H1 (cell line): ENCODE measurements at regions not wholly inside any gene's neighbourhood (a gene's known extent, or its start where the extent isn't known, plus 50 kb on each side); places are given as distances from the start of the nearest gene placed in this dataset.

Experiments
- FOSL1 ChIP-seq: IDR thresholded peaks from 2 replicates; pipeline ENCODE4 v1.6.1; 2011; ENCODE audit warnings: mild to moderate bottlenecking, low read depth, low read length, moderate library complexity; ENCODE audit not compliant: insufficient read depth
- NANOG ChIP-seq: IDR thresholded peaks from 2 replicates; pipeline ENCODE4 v1.6.1; 2011; ENCODE audit warnings: low read length, low read depth, mild to moderate bottlenecking, inconsistent platforms; ENCODE audit not compliant: insufficient read depth, poor library complexity, severe bottlenecking
- POLR2AphosphoS5 ChIP-seq: IDR thresholded peaks from 2 replicates; pipeline ENCODE4 v1.6.1; 2011; ENCODE audit warnings: low read depth, low read length
- SIX5 ChIP-seq: IDR thresholded peaks from 2 replicates; pipeline ENCODE4 v1.6.1; 2011; ENCODE audit warnings: mild to moderate bottlenecking, low read depth, low read length
- TF ChIP-seq, protein P1 (sequence below): fragments of 300-600 bp; sonication (generic); IDR thresholded peaks from 2 replicates; pipeline ENCODE4 v1.7.1; 2012; ENCODE audit warnings: low read length, moderate library complexity, mild to moderate bottlenecking, inconsistent platforms; ENCODE audit not compliant: insufficient replicate concordance

DNA sequence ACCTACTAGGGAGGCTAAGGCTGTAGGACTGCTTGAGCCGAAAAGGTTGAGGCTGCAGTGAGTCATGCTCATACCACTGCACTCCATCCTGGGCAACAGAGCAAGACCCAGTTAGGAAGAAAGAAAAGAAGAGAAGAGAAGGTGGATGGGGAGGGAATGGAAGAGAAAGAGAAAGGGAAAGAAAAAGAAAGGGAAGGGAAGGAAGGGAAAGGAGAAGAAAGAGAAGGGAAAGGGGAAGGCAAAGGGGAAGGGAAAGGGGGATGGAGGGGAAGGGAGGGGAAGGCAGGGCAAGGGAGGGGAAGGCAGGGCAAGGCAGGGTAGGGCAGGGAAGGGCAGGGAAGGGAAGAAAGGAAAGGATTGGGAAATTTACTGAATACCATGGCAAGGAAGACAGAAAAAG is 157.0 kb downstream of the ACTL7B start (continued):
- TF ChIP-seq, protein P1, sequence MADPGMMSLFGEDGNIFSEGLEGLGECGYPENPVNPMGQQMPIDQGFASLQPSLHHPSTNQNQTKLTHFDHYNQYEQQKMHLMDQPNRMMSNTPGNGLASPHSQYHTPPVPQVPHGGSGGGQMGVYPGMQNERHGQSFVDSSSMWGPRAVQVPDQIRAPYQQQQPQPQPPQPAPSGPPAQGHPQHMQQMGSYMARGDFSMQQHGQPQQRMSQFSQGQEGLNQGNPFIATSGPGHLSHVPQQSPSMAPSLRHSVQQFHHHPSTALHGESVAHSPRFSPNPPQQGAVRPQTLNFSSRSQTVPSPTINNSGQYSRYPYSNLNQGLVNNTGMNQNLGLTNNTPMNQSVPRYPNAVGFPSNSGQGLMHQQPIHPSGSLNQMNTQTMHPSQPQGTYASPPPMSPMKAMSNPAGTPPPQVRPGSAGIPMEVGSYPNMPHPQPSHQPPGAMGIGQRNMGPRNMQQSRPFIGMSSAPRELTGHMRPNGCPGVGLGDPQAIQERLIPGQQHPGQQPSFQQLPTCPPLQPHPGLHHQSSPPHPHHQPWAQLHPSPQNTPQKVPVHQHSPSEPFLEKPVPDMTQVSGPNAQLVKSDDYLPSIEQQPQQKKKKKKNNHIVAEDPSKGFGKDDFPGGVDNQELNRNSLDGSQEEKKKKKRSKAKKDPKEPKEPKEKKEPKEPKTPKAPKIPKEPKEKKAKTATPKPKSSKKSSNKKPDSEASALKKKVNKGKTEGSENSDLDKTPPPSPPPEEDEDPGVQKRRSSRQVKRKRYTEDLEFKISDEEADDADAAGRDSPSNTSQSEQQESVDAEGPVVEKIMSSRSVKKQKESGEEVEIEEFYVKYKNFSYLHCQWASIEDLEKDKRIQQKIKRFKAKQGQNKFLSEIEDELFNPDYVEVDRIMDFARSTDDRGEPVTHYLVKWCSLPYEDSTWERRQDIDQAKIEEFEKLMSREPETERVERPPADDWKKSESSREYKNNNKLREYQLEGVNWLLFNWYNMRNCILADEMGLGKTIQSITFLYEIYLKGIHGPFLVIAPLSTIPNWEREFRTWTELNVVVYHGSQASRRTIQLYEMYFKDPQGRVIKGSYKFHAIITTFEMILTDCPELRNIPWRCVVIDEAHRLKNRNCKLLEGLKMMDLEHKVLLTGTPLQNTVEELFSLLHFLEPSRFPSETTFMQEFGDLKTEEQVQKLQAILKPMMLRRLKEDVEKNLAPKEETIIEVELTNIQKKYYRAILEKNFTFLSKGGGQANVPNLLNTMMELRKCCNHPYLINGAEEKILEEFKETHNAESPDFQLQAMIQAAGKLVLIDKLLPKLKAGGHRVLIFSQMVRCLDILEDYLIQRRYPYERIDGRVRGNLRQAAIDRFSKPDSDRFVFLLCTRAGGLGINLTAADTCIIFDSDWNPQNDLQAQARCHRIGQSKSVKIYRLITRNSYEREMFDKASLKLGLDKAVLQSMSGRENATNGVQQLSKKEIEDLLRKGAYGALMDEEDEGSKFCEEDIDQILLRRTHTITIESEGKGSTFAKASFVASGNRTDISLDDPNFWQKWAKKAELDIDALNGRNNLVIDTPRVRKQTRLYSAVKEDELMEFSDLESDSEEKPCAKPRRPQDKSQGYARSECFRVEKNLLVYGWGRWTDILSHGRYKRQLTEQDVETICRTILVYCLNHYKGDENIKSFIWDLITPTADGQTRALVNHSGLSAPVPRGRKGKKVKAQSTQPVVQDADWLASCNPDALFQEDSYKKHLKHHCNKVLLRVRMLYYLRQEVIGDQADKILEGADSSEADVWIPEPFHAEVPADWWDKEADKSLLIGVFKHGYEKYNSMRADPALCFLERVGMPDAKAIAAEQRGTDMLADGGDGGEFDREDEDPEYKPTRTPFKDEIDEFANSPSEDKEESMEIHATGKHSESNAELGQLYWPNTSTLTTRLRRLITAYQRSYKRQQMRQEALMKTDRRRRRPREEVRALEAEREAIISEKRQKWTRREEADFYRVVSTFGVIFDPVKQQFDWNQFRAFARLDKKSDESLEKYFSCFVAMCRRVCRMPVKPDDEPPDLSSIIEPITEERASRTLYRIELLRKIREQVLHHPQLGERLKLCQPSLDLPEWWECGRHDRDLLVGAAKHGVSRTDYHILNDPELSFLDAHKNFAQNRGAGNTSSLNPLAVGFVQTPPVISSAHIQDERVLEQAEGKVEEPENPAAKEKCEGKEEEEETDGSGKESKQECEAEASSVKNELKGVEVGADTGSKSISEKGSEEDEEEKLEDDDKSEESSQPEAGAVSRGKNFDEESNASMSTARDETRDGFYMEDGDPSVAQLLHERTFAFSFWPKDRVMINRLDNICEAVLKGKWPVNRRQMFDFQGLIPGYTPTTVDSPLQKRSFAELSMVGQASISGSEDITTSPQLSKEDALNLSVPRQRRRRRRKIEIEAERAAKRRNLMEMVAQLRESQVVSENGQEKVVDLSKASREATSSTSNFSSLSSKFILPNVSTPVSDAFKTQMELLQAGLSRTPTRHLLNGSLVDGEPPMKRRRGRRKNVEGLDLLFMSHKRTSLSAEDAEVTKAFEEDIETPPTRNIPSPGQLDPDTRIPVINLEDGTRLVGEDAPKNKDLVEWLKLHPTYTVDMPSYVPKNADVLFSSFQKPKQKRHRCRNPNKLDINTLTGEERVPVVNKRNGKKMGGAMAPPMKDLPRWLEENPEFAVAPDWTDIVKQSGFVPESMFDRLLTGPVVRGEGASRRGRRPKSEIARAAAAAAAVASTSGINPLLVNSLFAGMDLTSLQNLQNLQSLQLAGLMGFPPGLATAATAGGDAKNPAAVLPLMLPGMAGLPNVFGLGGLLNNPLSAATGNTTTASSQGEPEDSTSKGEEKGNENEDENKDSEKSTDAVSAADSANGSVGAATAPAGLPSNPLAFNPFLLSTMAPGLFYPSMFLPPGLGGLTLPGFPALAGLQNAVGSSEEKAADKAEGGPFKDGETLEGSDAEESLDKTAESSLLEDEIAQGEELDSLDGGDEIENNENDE: no peak
- TF ChIP-seq POLR2AphosphoS5 (no peak), SIX5 (no peak), FOSL1 (no peak), NANOG (no peak)
